ENCODE measurements at regions not wholly inside any gene's neighbourhood (a gene's known extent, or its start where the extent isn't known, plus 50 kb on each side); places are given as distances from the start of the nearest gene placed in this dataset.

DNA sequence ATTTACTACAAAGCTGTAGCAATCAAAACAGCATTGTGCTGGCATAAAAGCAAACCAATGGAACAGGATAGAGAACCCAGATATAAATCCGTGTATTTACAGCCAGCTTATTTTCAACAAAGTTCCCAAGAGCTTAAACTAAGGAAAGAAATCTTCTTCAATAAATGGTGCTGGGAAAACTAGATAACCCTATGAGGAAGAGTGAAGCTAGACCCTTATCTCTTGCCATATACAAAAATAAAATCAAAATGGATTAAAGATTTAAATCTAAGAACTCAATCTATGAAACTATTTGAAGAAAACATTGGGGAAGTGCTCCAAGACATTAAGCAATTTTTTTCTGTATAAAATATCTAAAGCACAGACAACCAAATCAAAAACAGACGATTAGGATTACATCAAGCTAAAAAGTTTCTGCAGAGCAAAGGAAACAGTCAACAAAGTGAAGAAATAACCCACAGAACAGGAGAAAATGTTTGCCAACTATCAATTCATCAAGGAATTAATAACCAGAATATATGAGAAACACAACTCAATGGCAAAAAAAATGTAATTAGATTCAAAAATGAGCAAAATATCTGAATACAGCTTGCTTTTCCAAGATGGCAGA, 480.7 kb downstream of the LMO7 start:
- TF ChIP-seq, protein P1, sequence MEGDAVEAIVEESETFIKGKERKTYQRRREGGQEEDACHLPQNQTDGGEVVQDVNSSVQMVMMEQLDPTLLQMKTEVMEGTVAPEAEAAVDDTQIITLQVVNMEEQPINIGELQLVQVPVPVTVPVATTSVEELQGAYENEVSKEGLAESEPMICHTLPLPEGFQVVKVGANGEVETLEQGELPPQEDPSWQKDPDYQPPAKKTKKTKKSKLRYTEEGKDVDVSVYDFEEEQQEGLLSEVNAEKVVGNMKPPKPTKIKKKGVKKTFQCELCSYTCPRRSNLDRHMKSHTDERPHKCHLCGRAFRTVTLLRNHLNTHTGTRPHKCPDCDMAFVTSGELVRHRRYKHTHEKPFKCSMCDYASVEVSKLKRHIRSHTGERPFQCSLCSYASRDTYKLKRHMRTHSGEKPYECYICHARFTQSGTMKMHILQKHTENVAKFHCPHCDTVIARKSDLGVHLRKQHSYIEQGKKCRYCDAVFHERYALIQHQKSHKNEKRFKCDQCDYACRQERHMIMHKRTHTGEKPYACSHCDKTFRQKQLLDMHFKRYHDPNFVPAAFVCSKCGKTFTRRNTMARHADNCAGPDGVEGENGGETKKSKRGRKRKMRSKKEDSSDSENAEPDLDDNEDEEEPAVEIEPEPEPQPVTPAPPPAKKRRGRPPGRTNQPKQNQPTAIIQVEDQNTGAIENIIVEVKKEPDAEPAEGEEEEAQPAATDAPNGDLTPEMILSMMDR (IDR thresholded peaks at IDR 0.05; ENCODE audit: insufficient read depth, low read depth, low read length) = no peak
- no peak for TF ChIP-seq EZH2 (IDR thresholded peaks at IDR 0.05; ENCODE audit: insufficient read depth, low read length)
